Breast epithelium (tissue), 4 donors: ENCODE measurements at regions not wholly inside any gene's neighbourhood (a gene's known extent, or its start where the extent isn't known, plus 50 kb on each side); places are given as distances from the start of the nearest gene placed in this dataset.
"Not testable (repeated sequence)": the region's sequence is repeated elsewhere in the genome, so short reads cannot be mapped to it uniquely, and the experiment has no call there.

Experiments
- DNase-seq, 2 donors: peaks; one replicate each; pipeline ENCODE4 v3.0.0-alpha.2; 2019; ENCODE audit warnings: low spot score in 2 of 2
- H3K27ac ChIP-seq, 2 donors: fragments of 200-600 bp; sonication (generic) in 1 of 2; one replicate each; pipeline ENCODE4 v1.5.1; 2016 to 2019; ENCODE audit warnings: mild to moderate bottlenecking in 1 of 2
- H3K27me3 ChIP-seq, 2 donors: fragments of 200-600 bp; sonication (generic) in 1 of 2; one replicate each; pipeline versions ENCODE4 v1.5.1 to v1.6.0; 2017 to 2019; ENCODE audit warnings: control low read depth in 1 of 2, mild to moderate bottlenecking in 1 of 2
- H3K36me3 ChIP-seq: fragments of 200-600 bp; one replicate; pipeline ENCODE4 v1.5.1; 2019
- H3K4me1 ChIP-seq, 2 donors: fragments of 200-600 bp; sonication (generic); one replicate each; pipeline ENCODE4 v1.5.1; 2016 to 2019; ENCODE audit warnings: control low read depth in 1 of 2
- H3K4me3 ChIP-seq, 3 donors: fragments of 200-600 bp; sonication (generic); 1 replicate in 2 of 3; 2 replicates in 1 of 3; pipeline ENCODE4 v1.5.1; 2016 to 2019; ENCODE audit warnings: mild to moderate bottlenecking in 3 of 3, moderate library complexity in 2 of 3
- H3K9me3 ChIP-seq, 2 donors: fragments of 200-600 bp; sonication (generic) in 1 of 2; one replicate each; pipeline ENCODE4 v1.5.1; 2016 to 2019; ENCODE audit warnings: control low read depth in 1 of 2
- POLR2A ChIP-seq: fragments of 450-650 bp; IDR thresholded peaks from one replicate; pipeline ENCODE4 v1.6.1; 2016; ENCODE audit warnings: antibody characterized with exemption, mild to moderate bottlenecking, moderate library complexity
- POLR2AphosphoS5 ChIP-seq, 3 donors: sonication (generic); formaldehyde crosslinking; IDR thresholded peaks; one replicate each; pipeline ENCODE4 v1.6.1; 2017; ENCODE audit warnings: antibody characterized with exemption in 3 of 3
- intact Hi-C: fragments of 100-400 bp; cut with DNase I; formaldehyde crosslinking; loops from one replicate; pipeline ENCODE4 v1.15.1; 2023; ENCODE audit warnings: low total_unique reads
- TF ChIP-seq, protein P1 (sequence below), 3 donors: fragments of 450-650 bp; IDR thresholded peaks; one replicate each; pipeline ENCODE4 v1.5.1; 2016 to 2017; ENCODE audit warnings: antibody characterized with exemption in 3 of 3, mild to moderate bottlenecking in 3 of 3, moderate library complexity in 3 of 3

DNA sequence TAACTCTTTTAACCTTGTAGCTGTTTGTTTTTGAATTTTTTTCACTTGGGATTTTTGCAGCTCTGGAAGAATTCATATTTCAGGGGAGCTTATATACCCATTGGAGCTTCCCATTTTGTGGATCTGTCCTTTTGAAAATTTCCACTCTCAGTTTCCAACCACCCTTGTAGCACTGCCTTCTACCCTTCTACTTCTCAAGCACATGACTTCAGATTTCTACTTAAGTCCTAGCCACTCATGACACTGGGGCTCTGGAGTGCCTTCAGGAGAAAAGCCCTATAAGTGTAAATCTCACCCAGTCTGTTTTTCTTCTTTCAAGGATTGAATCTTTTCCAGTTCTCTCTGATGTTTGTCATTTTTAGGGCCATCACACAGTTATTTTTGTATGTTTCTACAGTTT is 283.7 kb upstream of the KCNH7 start:
- H3K9me3 ChIP-seq, result no peaks in the 10 kb centered on the region
- no peaks in the 10 kb centered on the region for H3K4me1 ChIP-seq
- DNase-seq, result no peak
- no peaks in the 10 kb centered on the region for H3K36me3 ChIP-seq
- TF ChIP-seq POLR2A, result no peak
- no peak for TF ChIP-seq POLR2AphosphoS5 (IDR thresholded peaks at IDR 0.05)
- TF ChIP-seq, protein P1, sequence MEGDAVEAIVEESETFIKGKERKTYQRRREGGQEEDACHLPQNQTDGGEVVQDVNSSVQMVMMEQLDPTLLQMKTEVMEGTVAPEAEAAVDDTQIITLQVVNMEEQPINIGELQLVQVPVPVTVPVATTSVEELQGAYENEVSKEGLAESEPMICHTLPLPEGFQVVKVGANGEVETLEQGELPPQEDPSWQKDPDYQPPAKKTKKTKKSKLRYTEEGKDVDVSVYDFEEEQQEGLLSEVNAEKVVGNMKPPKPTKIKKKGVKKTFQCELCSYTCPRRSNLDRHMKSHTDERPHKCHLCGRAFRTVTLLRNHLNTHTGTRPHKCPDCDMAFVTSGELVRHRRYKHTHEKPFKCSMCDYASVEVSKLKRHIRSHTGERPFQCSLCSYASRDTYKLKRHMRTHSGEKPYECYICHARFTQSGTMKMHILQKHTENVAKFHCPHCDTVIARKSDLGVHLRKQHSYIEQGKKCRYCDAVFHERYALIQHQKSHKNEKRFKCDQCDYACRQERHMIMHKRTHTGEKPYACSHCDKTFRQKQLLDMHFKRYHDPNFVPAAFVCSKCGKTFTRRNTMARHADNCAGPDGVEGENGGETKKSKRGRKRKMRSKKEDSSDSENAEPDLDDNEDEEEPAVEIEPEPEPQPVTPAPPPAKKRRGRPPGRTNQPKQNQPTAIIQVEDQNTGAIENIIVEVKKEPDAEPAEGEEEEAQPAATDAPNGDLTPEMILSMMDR (IDR thresholded peaks at IDR 0.05), result no peak
- H3K27me3 ChIP-seq, result no peaks in the 10 kb centered on the region
- no peak overlapping the region for H3K27ac ChIP-seq
- no peak overlapping the region for H3K4me3 ChIP-seq
- intact Hi-C loops, result no loop called here

DNA sequence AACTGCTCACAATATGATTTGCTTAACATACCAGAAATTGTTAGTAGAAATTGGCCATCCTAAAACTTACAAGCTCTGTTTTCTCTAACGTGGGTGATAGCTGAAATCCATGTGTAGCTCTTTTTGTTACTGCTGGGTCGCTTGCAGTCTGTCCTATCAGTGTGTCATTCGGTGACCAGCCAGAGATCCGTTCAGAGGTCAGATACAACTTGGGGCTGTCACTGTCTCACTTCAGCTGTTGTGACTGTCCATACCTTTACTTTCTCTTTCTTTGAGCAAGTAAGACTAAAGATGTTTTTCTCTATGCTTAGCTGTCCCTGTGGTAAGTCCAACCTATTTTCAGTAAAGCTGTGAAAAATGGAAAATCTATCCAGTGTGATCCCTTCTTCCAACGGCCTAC is 282.9 kb upstream of the KCNH7 start:
- no peaks in the 10 kb centered on the region for H3K36me3 ChIP-seq

DNA sequence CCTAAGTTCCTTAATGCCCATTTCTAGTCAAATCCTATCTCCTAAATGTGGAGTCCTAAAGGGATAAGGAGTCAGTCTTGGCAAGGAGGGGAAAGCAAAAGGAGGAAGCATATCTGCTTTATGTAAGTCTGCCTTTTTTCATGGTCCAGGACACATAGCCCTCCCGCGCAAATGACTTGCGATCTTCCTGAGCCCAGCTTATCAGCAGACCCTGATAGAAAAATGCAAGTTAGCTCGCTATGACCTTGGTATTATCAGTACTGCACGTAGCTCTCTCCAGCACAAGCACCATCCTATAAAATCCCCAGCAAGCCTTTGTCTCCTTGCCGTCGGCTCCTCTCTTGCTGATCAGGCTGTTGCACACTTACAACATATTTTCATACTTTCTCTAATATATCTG is 281.4 kb upstream of the KCNH7 start:
- H3K4me1 ChIP-seq, result no peaks in the 10 kb centered on the region
- intact Hi-C loops, result no loop called here
- H3K27ac ChIP-seq, result no peak overlapping the region
- no peaks in the 10 kb centered on the region for H3K27me3 ChIP-seq
- H3K9me3 ChIP-seq, result no peaks in the 10 kb centered on the region
- no peak for DNase-seq
- TF ChIP-seq POLR2A, result no peak
- TF ChIP-seq POLR2AphosphoS5 (IDR thresholded peaks at IDR 0.05), result no peak
- no peaks in the 10 kb centered on the region for H3K36me3 ChIP-seq
- H3K4me3 ChIP-seq, result no peak overlapping the region

More for the DNA sequence above, 282.9 kb upstream of the KCNH7 start:
- H3K4me1 ChIP-seq, result no peaks in the 10 kb centered on the region
- TF ChIP-seq POLR2AphosphoS5 (IDR thresholded peaks at IDR 0.05) (no peak), POLR2A (no peak)
- TF ChIP-seq, protein P1 (IDR thresholded peaks at IDR 0.05), result no peak
- no peak overlapping the region for H3K27ac ChIP-seq
- H3K4me3 ChIP-seq, result no peak overlapping the region
- DNase-seq, result no peak
- no peaks in the 10 kb centered on the region for H3K9me3 ChIP-seq
- no peaks in the 10 kb centered on the region for H3K27me3 ChIP-seq
- intact Hi-C loops, result no loop called here

DNA sequence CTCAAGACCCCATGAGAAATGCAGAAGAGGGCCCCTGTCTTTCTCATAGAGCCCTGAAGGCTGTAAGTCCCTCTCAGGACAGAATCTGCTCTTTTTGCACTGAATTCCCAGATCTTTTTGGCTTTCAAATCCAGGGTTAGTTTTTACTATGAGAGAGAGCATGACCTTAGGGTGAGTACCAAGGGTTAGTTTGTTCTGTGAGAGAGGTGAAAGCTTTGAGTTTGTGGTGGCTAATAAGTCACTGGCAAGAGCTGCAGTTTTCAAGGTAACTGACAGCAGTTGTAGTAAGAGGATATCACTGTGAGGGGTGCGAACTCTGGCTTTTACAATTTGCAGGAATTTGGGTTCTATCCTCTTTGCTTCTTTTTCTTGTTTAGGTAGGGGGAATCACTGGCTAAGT is 248.4 kb upstream of the KCNH7 start:
- Histone ChIP-seq H3K36me3 (no peaks in the 10 kb centered on the region), H3K27me3 (no peaks in the 10 kb centered on the region), H3K27ac (no peak overlapping the region), H3K4me1 (no peaks in the 10 kb centered on the region), H3K4me3 (no peak overlapping the region), H3K9me3 (no peaks in the 10 kb centered on the region)
- intact Hi-C loops, result no loop called here
- no peak for DNase-seq
- TF ChIP-seq, protein P1 (IDR thresholded peaks at IDR 0.05), result no peak
- TF ChIP-seq POLR2AphosphoS5 (IDR thresholded peaks at IDR 0.05) (no peak), POLR2A (no peak)

DNA sequence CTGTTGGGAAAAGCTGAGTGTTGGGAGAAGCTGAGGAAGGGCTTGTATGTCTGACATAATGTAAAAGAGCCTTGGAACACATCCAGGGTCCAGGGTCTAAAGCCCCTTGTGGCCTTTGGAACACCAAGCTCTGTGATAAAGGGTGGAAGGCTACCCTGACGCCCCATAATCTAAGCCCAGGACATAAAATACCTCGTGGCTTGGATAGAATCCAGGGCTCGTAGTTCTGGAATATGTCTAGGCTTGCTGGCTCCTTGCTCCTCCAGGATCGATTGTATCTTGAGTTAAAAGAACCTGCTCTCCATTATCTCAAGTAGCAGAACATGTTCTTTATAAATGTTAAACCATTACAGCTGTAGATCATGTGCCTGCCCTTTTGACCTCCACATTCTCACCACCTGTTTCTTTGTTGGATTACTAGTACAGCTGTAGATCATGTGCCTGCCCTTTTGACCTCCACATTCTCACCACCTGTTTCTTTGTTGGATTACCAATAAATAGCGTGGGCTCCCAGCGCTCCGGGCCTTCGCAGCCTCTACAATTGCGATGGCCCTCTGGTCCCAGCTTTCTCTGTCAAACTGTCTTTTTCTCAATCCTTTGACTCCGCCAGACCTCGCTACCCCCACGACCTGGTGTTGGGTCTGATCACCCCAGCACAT is 246.9 kb upstream of the KCNH7 start:
- H3K27ac ChIP-seq, H3K9me3 ChIP-seq, H3K27me3 ChIP-seq, intact Hi-C loops, H3K4me1 ChIP-seq, H3K4me3 ChIP-seq, DNase-seq, H3K36me3 ChIP-seq: not testable (repeated sequence)

DNA sequence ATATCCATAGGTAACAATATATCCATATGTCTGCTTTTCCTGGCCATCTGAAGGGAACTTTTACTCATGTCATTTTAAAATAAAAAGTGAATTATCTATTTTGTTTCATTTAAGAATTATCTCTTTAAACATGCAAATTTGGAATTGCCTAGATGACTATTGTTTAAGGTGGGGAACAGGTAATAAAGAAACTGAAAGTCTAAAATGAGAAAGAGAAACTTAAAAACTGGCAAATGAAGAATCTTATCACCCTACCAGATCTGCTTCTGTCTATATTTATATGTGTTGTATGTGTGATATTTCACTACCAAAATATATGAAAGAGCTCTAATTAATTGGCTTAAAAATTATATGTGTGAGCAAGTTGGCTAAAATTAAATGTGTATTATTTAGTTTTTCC is 243.2 kb upstream of the KCNH7 start:
- intact Hi-C loops, result no loop called here
- Histone ChIP-seq H3K4me1 (no peaks in the 10 kb centered on the region), H3K9me3 (peaks cover 0 to 8% of the 10 kb centered on the region in 2 donors), H3K4me3 (no peak overlapping the region), H3K27ac (no peak overlapping the region), H3K27me3 (no peaks in the 10 kb centered on the region), H3K36me3 (no peaks in the 10 kb centered on the region)
- DNase-seq, result no peak
- TF ChIP-seq, protein P1 (IDR thresholded peaks at IDR 0.05), result no peak
- TF ChIP-seq POLR2A (no peak), POLR2AphosphoS5 (IDR thresholded peaks at IDR 0.05) (no peak)
